ENCODE measurements at regions not wholly inside any gene's neighbourhood (a gene's known extent, or its start where the extent isn't known, plus 50 kb on each side); places are given as distances from the start of the nearest gene placed in this dataset.
A peak's percentile ranks its signal among the peaks of the same experiment; 100 is the strongest.

DNA sequence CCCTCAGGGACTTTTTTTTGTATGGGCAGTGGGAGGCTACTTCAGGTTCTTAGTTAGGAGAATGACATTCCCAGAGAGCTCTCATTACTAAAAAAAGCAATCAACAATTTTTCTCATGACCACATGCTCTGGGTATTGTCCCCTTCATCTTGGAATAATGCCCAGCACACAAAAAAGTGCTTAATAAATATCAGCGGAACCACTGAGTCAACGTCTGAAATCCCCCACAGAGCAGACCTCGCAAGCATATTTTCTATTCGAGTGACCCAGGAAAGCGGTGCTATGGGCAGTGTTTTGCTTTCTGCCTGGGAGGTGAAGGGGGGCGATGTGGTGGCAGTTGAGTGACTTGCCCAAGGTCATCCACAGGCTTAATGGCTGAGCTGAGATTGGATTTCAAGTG, 493.4 kb upstream of the ZMIZ1 start:
- no peak for DNase-seq

DNA sequence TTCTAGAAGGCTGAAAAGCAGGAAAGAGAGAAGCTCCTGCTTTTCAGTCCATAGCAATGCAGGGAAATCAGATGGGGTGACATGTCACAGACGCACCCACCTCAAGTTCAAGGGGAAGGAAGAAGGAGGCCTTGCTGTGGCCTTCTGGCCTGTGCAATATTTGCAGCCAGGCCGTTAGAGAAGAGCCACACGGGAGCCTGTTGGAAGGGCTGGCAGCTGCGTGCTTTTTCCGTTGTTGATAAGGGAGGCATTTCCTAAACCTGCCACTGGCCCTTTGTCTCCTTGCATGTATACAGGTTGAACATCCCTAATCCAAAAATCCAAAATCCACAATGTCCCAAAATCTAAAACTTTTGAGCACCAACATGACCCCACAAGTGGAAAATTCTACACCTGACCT, 492.5 kb upstream of the ZMIZ1 start:
- no peak for DNase-seq

DNA sequence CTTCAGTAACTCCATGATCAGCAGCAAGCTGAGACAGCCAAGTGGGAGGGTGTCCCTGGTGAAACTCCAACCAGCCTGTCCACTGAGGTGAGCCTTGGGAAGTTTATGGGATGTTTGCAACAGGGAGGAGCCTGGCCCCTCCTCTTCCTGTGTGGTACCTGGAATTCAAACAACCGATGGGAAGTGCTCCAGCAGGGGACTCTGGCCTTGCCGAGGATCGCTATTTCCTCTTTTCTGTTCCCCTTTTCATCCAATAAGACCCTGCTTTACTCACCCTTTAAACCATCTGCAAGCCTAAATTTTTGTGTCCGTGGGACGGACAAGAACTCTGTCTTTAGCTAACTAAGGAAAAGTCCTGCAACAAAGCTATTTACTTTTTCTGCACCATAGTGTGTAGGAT, 491.1 kb upstream of the ZMIZ1 start:
- DNase-seq: no peak

DNA sequence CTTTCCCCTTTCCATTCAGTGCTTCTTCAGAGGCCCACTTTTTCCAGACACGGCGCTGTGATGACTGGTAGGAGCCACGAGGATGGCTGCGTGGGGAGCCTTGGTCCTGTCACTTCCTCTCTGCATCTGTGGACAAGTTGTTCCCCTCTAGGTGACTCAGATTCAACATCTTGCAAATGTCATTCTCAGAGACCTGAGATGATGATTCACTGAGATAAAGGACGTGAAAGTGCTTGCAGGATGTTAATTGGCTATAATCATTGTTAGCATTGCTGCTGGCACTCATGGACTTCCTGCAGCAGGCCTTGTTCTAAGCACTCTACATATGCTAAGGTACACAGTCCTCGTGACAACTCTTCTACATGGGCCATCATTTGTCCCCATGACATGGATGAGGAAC, 489.8 kb upstream of the ZMIZ1 start:
- DNase-seq: no peak

DNA sequence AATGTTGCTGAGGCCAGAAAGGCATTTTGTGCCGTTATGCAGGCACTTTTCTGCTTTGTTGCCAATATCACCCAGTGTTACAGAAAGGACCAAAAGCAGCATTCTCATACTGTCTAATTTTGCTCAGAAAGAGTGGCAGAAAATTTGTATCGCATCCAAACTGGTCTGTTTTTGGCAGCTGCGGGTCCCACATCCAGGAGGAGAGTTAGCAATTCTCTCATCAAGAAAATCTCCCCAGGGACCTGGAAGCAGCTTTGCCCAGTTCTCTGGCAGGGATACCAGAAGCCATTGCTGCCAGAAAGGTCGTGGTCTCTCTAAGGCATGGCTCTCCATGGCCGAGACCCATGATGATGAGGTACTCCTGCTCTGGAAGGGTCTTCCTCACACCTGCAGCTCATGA, 489.2 kb upstream of the ZMIZ1 start:
- no peak for DNase-seq

DNA sequence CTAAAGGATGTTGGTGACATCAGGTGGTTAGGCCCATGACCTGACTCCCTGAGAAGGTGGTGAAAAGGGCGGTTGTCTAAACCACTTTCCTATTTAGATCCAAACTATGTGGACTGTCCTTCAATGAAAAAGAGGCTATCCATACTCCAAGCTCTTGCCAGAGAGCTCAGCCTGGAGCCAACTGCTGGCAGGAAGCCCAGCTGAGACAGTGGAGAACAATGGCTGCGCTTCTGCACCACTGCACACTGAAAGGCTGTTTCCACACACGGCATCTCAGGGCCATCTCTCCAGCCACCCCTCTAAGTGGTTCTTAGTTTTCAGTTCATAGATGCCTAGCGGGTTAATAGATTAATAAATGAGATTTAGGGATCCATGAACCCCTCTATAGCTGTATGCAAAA, 488.8 kb upstream of the ZMIZ1 start:
- peak in 1 of 2 experiments; percentile 19 for DNase-seq

DNA sequence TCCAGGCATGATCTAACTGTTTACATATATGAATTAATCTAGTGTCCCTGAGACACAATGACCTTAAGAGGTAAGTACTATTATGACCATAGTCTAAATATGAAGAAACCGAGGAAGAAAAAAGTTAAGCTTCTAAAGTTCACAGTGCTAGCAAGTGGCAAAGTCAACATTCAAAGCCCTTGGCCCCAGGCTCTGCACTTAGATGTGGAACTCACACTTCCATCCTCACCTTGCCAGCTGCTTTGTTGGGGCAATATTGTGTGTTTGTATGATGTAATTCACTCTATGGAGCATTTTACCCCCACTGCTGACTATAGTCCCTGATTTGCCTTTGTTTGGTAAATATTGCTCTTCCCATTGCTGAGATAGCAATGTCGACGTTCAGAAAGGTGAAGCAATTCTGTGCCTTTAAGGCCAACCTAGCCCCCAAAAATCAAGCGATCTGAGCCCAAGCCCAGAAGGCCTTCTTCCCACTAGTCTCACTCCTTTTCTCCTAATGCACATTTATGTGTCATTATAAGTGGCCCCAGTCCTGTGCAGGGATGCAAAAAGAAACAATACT, 487.6 kb upstream of the ZMIZ1 start:
- no peak for DNase-seq

DNA sequence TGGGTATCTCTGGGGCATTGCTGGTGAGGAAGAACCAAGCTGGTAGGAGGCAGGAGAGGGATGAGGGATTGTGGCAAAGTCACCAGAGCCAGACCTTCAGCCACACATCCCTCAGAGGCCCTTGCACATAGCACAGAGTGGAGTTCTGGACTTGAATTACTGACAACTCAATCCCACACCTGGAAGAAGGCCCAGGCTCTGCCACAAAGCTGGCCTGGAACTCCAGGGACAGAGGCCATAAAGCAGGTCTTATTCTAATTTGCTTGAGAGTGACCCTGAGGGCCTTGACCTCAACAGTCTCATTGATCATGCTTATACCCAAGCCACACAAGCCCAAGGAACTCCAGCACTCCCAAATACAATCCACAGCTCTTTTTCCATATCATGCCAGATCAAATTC, 486.2 kb upstream of the ZMIZ1 start:
- DNase-seq: no peak

DNA sequence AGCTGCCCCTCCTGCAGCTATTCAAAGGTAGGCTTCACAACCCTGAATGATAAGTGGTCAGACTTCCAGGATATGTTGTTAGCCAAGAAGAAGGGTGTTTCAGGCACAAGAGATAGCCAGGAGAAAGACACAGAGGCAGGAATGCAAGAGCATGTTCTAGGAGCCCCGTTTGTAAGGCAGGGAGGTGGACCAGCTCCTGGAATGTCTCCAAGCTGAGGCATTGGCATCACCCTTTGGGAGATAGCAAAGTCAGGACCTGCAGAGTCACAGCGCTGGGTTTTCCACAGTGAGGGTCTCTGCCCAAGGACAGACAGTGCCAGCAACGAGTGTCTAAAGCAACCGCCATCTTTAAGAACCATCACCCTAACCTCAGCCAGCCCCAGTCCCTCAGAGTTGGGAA, 484.5 kb upstream of the ZMIZ1 start:
- no peak for DNase-seq

DNA sequence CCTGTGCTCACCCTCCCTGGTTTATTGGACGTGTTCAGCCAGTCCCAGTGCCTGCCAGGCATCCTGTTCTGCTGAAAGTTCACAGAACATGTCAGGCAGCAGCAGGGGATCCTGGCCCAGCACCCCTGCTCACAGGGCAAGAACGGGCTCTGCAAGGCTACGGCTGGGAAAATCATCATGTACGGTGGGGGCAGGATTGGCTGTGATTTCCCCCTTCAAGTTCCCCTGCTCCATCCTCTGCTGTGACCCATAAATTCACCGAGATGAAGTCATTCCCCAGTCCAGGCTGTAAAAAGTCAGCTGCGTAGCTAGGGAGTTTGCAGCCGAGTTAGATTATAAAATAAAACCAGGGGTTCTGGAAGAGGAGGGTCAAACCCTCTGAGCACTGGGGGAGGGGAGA, 484.1 kb upstream of the ZMIZ1 start:
- no peak for DNase-seq

DNA sequence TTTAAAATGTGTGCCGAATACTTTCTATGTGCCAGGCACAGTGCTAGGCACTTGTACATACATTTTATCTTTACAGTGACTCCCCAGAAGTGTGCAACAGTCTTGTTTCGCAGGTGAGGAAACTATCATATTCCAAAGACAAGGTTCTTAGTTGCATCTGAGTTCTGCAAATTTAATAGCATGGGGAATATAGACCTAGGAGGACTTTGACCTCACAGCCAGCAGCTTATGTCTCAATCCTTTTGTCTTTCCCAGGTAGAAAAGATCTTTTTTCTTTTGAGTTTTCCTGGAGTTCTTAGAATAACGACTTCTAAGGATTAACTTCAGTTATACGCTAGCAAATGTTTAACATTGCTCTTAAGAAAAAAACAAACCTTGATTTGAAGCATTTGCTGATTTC, 482.8 kb upstream of the ZMIZ1 start:
- no peak for DNase-seq

DNA sequence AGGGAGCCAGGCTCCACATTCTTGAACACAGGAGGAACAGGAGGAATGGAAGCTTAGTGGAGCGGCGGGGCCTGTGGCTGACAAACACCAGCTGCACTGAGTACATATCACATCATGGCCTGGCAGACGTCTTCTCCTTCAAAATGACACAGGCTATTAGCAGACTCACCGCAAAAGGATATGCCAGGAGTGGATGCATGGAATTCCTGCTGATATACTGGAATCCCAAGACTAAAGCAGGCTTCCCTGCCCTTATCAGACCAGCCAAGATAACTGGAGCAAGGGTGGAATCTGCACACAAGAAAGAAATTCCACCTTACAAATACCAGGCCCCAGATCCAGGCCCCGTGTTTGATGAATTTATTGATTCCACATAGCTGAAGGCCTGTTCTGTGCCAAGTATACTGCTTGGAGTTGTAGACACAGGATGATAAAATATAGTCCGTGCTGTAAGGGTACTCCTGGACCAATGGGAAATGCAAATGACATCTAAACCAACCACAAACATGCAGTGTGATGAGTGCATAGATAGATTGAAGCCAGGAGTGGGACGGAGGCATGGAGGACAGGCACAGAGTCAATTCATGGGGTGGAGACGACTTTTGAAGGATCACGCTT, 480.5 kb upstream of the ZMIZ1 start:
- peak in 1 of 2 experiments; percentile 34 for DNase-seq

DNA sequence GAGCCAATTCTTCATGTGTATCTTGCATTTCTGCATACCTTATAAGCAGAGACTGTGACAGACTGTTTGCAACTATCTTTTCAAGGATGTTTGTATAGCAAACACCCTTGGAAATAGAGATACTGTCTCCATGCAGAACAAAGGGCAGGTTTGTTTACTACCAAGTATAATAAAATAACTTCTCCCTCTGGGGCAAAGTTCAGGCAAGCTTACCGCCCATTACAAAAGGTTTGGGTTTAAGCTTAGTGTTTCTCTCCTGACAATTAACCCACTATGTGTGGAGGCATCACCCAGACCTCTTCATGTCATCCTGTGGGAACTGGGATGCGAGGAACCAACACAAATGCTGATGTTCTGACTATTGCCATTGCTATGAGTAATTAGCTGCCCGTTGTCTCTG, 479.1 kb upstream of the ZMIZ1 start:
- no peak for DNase-seq

DNA sequence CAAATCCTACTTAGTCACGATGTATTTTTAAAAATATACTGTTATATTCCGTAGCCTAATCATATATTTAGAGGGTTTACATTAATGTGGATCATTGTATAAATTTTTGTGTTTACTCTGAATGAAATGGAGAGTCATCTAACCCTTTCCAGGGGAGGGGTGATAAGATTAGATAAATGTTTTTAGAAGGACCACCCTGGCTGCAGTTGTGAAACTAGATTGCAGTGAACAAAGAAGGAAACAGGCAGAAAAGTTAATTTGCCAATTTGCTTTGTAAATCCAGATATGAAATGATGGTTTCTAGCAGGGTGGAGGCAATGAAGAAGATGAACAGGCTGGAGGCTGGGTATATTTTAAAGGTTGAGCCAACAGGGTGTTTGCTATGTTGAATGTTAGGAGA, 477.7 kb upstream of the ZMIZ1 start:
- DNase-seq: no peak

DNA sequence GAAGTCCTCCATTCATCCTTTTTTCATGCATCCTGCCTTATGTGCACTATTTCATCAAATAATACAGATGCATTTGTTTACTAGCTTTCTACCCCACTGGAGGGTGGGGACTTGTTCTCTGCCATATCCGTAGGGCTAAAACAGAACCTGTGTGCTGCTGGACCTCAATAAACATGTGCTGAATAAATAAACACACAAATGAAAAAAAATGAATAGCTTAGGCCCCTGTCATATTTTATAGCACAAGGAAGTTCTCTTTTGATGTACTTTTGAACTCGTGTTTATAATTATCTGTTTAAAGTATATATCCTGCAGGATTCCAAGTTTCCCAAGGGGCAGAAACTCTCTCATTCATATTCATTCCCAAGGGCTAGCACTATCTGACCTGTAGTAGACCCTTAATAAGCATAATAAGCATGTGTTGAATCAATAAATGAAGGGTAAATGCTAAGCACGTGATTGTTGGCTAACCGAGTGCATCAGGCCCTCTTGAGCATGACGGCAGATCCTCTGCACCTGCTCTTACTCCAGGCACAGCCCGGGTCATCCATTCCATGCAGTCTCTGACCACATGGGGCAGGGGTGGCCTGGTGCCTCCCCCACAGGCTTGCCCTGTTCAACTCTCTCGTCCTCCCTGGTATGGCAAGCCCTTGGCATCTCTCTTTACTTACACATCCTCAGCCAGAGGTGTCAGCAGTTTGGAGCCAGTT, 474.1 kb upstream of the ZMIZ1 start:
- DNase-seq: no peak

DNA sequence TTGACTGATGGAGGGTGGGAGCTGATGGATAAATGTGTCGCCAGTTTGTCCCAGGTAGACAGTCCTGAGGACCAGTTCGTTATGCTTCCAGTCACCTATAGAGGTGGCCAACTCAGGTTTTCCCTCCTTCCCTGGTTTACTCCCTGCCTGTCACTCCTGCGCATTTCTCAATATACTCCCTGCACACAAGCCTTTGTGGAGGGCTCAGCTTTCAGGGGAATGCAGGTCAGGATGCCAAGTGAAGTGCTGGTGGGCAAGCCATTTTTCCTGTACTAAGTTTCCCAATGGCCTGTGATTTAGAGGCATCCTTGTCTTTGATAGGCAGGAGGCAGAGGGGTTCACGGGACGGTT, 473.5 kb upstream of the ZMIZ1 start:
- no peak for DNase-seq

DNA sequence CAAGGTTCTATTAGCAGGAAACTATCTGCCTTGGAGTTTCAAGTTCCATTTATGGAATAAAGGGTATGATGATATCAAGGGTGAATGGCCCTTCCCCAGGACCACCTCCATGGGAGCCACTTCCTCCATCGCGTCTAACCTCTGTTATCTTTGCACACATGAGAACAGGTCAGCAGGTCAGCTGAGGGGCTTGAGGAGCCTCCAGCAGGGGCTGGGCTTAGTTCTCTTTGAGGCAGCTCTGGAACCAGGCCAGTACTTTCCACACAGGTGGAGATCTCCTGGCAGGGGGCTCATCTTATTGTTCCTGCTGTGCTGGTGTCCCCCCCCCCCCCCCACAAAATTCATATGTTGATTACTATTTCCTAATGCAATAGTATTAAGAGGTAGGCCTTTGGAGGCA, 472.2 kb upstream of the ZMIZ1 start:
- DNase-seq: no peak

DNA sequence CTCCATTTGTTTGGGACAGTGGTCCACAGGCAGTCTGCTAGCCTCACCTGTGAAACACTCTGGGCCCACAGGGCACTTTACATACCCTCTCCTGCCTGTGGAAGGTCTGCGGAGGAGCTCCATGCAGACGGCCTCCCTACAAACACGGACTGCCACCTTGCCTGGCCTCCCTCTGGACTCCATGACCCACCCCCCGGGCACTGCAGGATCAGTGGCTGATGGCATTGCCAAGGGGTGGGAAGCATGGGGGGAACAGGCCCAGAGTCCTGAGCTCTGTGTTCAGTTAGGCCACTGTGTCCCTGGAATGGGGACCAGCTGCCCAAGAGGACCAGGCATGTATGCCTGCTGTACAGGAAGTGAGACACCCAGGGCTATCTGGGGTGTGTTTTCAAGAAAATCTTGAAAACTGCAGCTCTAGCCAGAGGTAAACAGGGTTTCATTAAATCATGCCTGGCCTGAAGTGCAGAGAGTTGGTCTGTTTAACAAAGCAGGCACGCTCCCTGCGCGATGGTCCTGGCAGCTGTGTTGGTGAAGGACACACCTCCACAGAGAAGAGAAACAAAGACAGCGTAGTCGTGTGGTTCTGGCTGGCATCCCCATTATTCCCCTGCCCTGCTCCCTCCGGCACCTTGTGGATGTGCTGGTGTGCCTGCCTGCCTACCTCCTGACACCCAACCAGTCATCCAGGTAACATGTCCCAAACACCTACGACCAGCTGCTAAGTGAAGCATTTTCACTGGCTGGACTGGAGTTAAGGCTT, 470.8 kb upstream of the ZMIZ1 start:
- no peak for DNase-seq

DNA sequence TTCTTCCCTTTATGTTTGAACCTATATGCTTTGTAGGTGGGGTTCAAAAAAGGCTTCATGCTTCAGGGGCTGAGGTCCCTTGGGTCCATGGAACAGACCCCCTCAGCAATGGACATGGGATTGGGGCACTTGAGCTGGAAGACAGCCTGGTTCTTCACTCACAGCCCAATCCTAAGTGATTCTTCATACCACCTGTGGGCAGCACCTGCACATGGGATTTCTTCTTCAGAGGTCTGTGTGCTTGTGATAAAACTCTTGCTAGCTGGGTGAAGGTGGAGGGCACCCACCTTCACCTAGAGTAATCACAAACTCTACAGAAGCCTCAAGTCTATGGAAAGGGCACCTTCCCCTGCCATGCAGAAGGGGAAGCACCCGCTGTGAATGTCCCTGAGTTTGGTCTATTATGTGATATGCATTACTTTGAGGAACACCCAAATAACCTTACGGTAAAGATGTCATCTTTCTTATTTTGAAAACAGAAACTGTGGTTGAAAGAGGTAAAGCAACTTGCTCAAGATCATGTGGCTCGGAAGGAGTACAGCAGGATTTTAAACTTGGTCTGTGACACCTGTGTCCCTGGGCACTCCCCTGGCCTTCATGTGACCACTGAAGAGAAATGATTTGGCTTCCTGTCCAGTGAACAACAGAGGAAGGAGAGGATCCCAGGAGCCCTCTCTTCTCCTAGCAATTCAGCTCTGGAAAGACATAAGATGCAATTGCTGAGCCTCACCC, 469.5 kb upstream of the ZMIZ1 start:
- no peak for DNase-seq

DNA sequence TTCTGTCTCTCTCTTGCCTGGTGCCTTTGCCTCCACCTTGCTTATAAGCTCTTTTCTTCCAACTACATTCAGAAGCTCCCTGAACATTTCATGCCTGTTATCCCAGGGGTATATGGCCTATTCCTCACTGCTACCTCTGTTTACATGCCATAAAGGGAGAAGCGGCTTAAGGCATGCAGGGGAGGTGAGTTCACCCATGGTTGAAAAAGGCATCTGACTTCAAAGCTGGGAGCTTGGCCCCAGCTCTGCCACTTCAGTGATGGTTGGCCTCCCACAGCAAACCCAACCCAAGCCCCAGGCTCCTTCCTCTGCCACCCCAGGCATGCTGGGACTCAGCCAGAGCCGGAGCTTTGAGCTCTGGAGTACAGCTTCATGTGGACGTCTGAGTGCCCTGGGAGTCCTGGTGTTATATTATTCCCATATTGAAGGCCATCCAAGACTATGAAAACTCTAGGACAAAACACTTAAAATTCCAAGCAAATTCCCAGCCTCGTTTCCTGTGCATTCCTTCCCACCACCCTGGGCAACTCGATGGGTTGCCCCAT, 468.6 kb upstream of the ZMIZ1 start:
- no peak for DNase-seq

DNA sequence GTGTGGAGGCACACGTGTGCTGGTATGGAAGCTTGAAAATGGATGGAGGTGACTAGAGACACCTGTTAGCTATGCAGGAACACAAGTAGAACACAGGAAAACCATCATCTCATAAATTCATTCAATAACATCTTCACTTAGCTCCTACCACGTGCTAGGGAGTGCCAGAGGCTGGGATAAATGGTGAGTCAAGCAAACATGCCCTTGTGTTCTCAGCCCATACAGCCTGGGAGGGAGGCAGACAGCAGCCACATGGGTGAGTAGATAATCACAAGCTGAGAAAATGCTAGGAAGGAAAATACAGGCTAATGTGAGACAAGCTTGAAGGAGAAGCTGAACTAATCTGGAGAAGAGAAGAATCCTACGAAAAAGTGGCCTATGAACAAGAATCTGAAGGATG, 468.0 kb upstream of the ZMIZ1 start:
- DNase-seq: no peak

DNA sequence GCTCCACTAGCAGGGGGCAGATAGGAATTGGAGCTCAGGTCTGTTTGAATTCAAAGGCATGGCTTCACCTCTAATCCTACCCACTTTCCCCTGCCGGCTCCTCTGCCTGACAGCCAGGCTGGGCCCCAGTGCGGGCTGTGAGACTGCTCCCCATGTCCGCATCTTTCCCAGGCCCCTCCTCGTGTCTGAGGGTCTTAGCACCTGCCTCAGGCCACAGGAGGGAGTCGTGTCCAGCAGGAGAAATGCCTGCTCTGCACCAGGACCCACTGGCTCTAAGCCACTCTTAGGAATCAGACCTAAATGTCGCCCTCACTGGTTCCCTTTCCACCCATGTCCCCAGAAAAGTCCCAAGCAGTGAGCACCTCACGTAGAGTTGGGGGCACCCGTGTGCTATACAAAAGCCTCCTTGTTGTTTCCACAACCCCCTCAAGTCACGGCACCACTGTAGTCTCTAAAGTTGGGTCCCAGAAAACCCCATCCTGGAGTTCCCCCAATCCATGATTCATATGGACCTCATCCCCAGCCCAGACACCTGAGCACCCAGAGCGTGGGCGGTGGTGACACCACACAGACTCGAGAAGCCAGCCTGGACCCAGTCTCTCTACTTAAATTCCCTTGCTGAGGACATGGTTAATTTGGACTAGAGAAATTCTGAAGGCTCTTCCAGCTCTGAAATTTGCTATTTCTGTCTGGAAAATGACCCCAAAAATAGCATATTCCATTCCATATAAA, 466.4 kb upstream of the ZMIZ1 start:
- no peak for DNase-seq

Measured in NCI-H187 (cell line).